ENCODE measurements at regions not wholly inside any gene's neighbourhood (a gene's known extent, or its start where the extent isn't known, plus 50 kb on each side); places are given as distances from the start of the nearest gene placed in this dataset.

DNA sequence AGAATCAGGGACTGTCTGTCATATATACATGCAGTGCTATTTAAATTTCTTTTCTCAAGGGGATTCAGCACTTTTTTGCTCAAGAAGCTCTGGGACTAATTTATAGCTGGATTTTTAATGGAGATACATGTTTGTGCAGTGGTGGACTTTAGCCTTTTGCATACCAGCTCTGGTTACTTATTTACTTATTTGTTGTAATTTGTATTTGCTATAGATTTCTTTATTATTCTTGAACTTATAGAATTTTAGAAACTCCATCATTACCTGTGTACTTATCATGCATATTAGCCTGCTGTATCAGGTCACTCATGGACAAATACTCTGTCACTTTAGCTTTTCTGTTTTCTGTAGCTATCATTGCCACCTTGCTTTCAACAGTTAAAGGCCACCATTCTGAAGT, 1296.9 kb upstream of the TMPRSS15 start:
- Histone ChIP-seq H3K4me2 (ENCODE audit: insufficient read depth, low read length) (no peak overlapping the region), H3K36me3 (ENCODE audit: control insufficient read depth in 2 of 2, extremely low read depth in 1 of 2, insufficient read depth in 2 of 2, low read length in 2 of 2) (no peaks in the 10 kb centered on the region), H2AFZ (ENCODE audit: low read depth, low read length) (no peak overlapping the region), H3K9me1 (replicated peaks; ENCODE audit: control insufficient read depth, extremely low read depth, insufficient read depth, low read length) (no peaks in the 10 kb centered on the region), H4K20me1 (replicated peaks; ENCODE audit: control insufficient read depth, extremely low read depth, insufficient read depth, low read length) (no peaks in the 10 kb centered on the region), H3K4me3 (replicated peaks in 1 of 3; ENCODE audit: insufficient read depth in 1 of 3, low read depth in 1 of 3, low read length in 3 of 3) (no peak overlapping the region), H3K9ac (replicated peaks; ENCODE audit: extremely low read depth, insufficient read depth, low read length) (no peak overlapping the region), H3K27me3 (ENCODE audit: control insufficient read depth in 2 of 2, insufficient read depth in 2 of 2, low read length in 2 of 2) (no peaks in the 10 kb centered on the region), H3K9me3 (replicated peaks; ENCODE audit: control insufficient read depth, insufficient read depth, low read length) (no peaks in the 10 kb centered on the region), H3K79me2 (ENCODE audit: control insufficient read depth, insufficient read depth, low read length) (no peaks in the 10 kb centered on the region), H3K4me1 (ENCODE audit: control insufficient read depth, extremely low read depth, insufficient read depth, low read length) (no peaks in the 10 kb centered on the region), H3K27ac (ENCODE audit: insufficient read depth, low read depth, low read length) (no peak overlapping the region)
- no TSS peak for BruUV-seq (replicated peaks)
- intact Hi-C loops (cut with micrococcal nuclease): no loop called here
- no peak for TF ChIP-seq POLR2A (IDR thresholded peaks at IDR 0.05; ENCODE audit: low read depth, low read length)
- TF ChIP-seq, protein P1, sequence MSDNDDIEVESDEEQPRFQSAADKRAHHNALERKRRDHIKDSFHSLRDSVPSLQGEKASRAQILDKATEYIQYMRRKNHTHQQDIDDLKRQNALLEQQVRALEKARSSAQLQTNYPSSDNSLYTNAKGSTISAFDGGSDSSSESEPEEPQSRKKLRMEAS (IDR thresholded peaks at IDR 0.05; ENCODE audit: insufficient read depth, insufficient read length): no peak
- TF ChIP-seq, protein P2, sequence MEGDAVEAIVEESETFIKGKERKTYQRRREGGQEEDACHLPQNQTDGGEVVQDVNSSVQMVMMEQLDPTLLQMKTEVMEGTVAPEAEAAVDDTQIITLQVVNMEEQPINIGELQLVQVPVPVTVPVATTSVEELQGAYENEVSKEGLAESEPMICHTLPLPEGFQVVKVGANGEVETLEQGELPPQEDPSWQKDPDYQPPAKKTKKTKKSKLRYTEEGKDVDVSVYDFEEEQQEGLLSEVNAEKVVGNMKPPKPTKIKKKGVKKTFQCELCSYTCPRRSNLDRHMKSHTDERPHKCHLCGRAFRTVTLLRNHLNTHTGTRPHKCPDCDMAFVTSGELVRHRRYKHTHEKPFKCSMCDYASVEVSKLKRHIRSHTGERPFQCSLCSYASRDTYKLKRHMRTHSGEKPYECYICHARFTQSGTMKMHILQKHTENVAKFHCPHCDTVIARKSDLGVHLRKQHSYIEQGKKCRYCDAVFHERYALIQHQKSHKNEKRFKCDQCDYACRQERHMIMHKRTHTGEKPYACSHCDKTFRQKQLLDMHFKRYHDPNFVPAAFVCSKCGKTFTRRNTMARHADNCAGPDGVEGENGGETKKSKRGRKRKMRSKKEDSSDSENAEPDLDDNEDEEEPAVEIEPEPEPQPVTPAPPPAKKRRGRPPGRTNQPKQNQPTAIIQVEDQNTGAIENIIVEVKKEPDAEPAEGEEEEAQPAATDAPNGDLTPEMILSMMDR (IDR thresholded peaks at IDR 0.05; ENCODE audit: extremely low read depth in 1 of 2, insufficient read depth in 1 of 2, low read depth in 1 of 2, low read length in 2 of 2): no peak
- TF ChIP-seq FOS (IDR thresholded peaks at IDR 0.05; ENCODE audit: borderline replicate concordance, insufficient read depth, low read length): no peak
- TF ChIP-seq POLR2AphosphoS5 (IDR thresholded peaks at IDR 0.05; ENCODE audit: insufficient read depth, low read depth, low read length): no peak
- no peak for TF ChIP-seq MYC (IDR thresholded peaks at IDR 0.05; ENCODE audit: low read depth, low read length)
- no peak for TF ChIP-seq EZH2 (IDR thresholded peaks at IDR 0.05; ENCODE audit: borderline replicate concordance, low read depth, low read length, severe bottlenecking)
- no peak for TF ChIP-seq JUN (IDR thresholded peaks at IDR 0.05; ENCODE audit: borderline replicate concordance, insufficient read depth, insufficient read length, low read depth)
- no peak for TF ChIP-seq GATA2 (IDR thresholded peaks at IDR 0.05; ENCODE audit: insufficient read depth, insufficient read length, low read depth, low read length)
- dilution Hi-C loops (cut with MboI; ENCODE audit: extremely low pct_ligation_motif_present, low sequenced_read_pairs): no loop called here
- DNase-seq (ENCODE audit: low read depth, low spot score): no peak
- no peak for FAIRE-seq
- POLR2A ChIA-PET: no interaction called here
- CTCF ChIA-PET: no interaction called here

All from endothelial cell of umbilical vein (primary cell).